CD14-positive monocyte (primary cell): ENCODE measurements at regions not wholly inside any gene's neighbourhood (a gene's known extent, or its start where the extent isn't known, plus 50 kb on each side); places are given as distances from the start of the nearest gene placed in this dataset.
A peak's percentile ranks its signal among the peaks of the same experiment; 100 is the strongest.

Source experiments
- DNase-seq, 3 donors: peaks; one replicate each; pipeline ENCODE4 v3.0.0-alpha.2; 2011 to 2022
- H2AFZ ChIP-seq: 2 replicates; pipeline ENCODE4 v1.6.0; 2012; ENCODE audit warnings: mild to moderate bottlenecking, low read depth, low read length, inconsistent platforms; ENCODE audit not compliant: insufficient read depth, poor library complexity, severe bottlenecking
- H3K27ac ChIP-seq, 2 donors: 1 replicate in 1 of 2; 2 replicates in 1 of 2; pipeline ENCODE4 v1.5.1; 2012 to 2013; ENCODE audit warnings: low read length in 2 of 2, control low read depth in 1 of 2, inconsistent platforms in 1 of 2, low read depth in 1 of 2, mild to moderate bottlenecking in 1 of 2
- H3K27me3 ChIP-seq, 2 donors: one replicate each; pipeline versions ENCODE4 v1.6.0 to v1.6.1; 2011 to 2013; ENCODE audit warnings: low read length in 2 of 2; ENCODE audit not compliant: control insufficient read depth in 2 of 2, insufficient read depth in 2 of 2
- H3K36me3 ChIP-seq, 2 donors: replicated peaks in 1 of 2; 1 replicate in 1 of 2; 2 replicates in 1 of 2; pipeline versions ENCODE4 v1.5.1 to v1.6.1; 2012 to 2013; ENCODE audit warnings: low read length in 2 of 2, control low read depth in 1 of 2, inconsistent platforms in 1 of 2, mild to moderate bottlenecking in 1 of 2; ENCODE audit not compliant: insufficient read depth in 2 of 2, control insufficient read depth in 1 of 2
- H3K4me1 ChIP-seq, 2 donors: 1 replicate in 1 of 2; 2 replicates in 1 of 2; pipeline versions ENCODE4 v1.5.1 to v1.6.1; 2012 to 2013; ENCODE audit warnings: low read length in 2 of 2, control low read depth in 1 of 2, inconsistent platforms in 1 of 2, mild to moderate bottlenecking in 1 of 2, moderate library complexity in 1 of 2; ENCODE audit not compliant: insufficient read depth in 2 of 2, control insufficient read depth in 1 of 2
- H3K4me2 ChIP-seq: replicated peaks from 2 replicates; pipeline ENCODE3; 2012; ENCODE audit warnings: low read length, moderate library complexity, mild to moderate bottlenecking; ENCODE audit not compliant: poor library complexity, severe bottlenecking; ENCODE audit errors: extremely low read depth
- H3K4me3 ChIP-seq, 3 experiments: fragments of 200-600 bp in 1 of 3; sonication (generic) in 1 of 3; replicated peaks in 1 of 3; 1 replicate in 2 of 3; 2 replicates in 1 of 3; pipeline ENCODE4 v1.5.1; 2011 to 2013; ENCODE audit warnings: low read length in 3 of 3, mild to moderate bottlenecking in 3 of 3, control low read depth in 2 of 3, low read depth in 2 of 3, inconsistent platforms in 1 of 3, moderate library complexity in 1 of 3
- H3K79me2 ChIP-seq: 2 replicates; pipeline ENCODE4 v1.6.0; 2012; ENCODE audit warnings: mild to moderate bottlenecking, control low read depth, inconsistent platforms, low read length, moderate library complexity; ENCODE audit not compliant: insufficient read depth
- H3K9ac ChIP-seq: 2 replicates; pipeline ENCODE4 v1.6.0; 2017; ENCODE audit warnings: low read length, mild to moderate bottlenecking; ENCODE audit not compliant: insufficient read depth, poor library complexity, severe bottlenecking
- H3K9me3 ChIP-seq, 2 donors: replicated peaks in 1 of 2; 1 replicate in 1 of 2; 2 replicates in 1 of 2; pipeline versions ENCODE4 v1.5.1 to v1.6.1; 2012 to 2013; ENCODE audit warnings: low read length in 2 of 2, control low read depth in 1 of 2; ENCODE audit not compliant: control insufficient read depth in 1 of 2, insufficient read depth in 1 of 2
- H4K20me1 ChIP-seq: 2 replicates; pipeline ENCODE4 v1.6.0; 2012; ENCODE audit warnings: mild to moderate bottlenecking, low read length, control low read depth, moderate library complexity; ENCODE audit not compliant: insufficient read depth
- H3K27ac Mint-ChIP-seq, 7 donors: one replicate each; pipeline ENCODE4 v1.8.0; 2020; ENCODE audit warnings: mild to moderate bottlenecking in 7 of 7, mixed read lengths in 7 of 7, moderate library complexity in 6 of 7, inconsistent platforms in 2 of 7
- H3K27me3 Mint-ChIP-seq, 3 donors: one replicate each; pipeline ENCODE4 v1.8.0; 2021 to 2022; ENCODE audit warnings: low read depth in 3 of 3, mild to moderate bottlenecking in 3 of 3, mixed read lengths in 3 of 3, moderate library complexity in 3 of 3, inconsistent platforms in 1 of 3
- H3K36me3 Mint-ChIP-seq, 2 donors: one replicate each; pipeline ENCODE4 v1.8.0; 2020; ENCODE audit warnings: mixed read lengths in 2 of 2, inconsistent platforms in 1 of 2, mild to moderate bottlenecking in 1 of 2
- H3K4me1 Mint-ChIP-seq: one replicate; pipeline ENCODE4 v1.8.0; 2020; ENCODE audit warnings: mild to moderate bottlenecking, mixed read lengths
- H3K4me3 Mint-ChIP-seq, 2 donors: one replicate each; pipeline ENCODE4 v1.8.0; 2020; ENCODE audit warnings: mild to moderate bottlenecking in 2 of 2, mixed read lengths in 2 of 2, moderate library complexity in 1 of 2
- H3K9me3 Mint-ChIP-seq, 7 donors: one replicate each; pipeline ENCODE4 v1.8.0; 2020 to 2022; ENCODE audit warnings: mixed read lengths in 7 of 7, mild to moderate bottlenecking in 6 of 7, moderate library complexity in 6 of 7, inconsistent platforms in 2 of 7
- WGBS: methylation state at CpG from one replicate; pipeline ENCODE4 v1.1.5; 2013; ENCODE audit warnings: missing lambda C conversion rate; ENCODE audit not compliant: insufficient coverage; 5-methylcytosine and 5-hydroxymethylcytosine counted together
- intact Hi-C, 2 donors: fragments of 100-400 bp; cut with micrococcal nuclease; formaldehyde crosslinking; loops; one replicate each; pipeline versions ENCODE4 v1.15.0 to v1.15.1; 2023
- TF ChIP-seq, protein P1 (sequence below): fragments of 200-600 bp; IDR thresholded peaks from one replicate; pipeline ENCODE4 v1.8.0; 2022; ENCODE audit warnings: antibody characterized with exemption, mild to moderate bottlenecking

DNA sequence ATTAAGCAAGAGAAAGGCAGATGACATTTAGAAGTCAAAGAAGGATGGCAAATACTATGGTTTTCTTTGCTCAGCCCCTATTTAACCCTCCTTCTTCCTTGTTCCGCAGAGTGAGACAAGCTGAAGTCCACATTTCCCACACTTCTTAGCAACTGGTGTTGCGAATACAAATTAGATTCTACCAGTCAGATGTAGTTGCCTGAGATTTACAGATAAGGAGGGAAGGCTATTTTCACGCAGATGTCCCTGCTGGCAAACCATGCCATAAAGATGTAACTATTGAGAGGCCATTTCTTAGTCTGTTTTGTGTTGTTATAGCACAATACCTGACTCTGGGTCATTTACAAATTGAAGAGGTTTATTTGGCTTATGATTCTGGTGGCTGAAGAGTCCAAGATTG is 84.3 kb downstream of the ZC3H11B start:
- peaks cover 0 to 5% (median 1%) of the 10 kb centered on the region in 7 donors for H3K9me3 Mint-ChIP-seq

DNA sequence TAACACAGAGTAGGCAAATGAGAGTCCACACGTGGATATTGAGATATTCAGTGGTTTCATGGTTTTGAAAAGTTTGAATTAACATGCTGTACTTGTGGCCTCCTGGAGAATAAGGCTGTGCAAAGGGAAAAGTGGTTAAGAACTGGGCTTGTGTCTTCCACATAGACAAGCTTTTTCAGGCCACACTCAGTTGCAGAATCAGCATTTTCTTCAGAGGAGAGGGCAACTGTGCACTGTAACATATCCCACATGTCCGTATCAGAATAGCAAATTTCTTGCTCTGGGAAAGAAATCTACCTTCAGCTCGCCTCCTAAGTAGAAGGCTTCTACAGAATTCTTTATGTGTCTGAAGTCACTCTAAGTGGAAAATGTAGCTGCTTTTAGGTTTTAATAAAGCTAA is 84.9 kb downstream of the ZC3H11B start:
- Histone ChIP-seq H3K36me3 (no peaks in the 10 kb centered on the region), H3K4me1 (peaks cover 5% of the 10 kb centered on the region in 2 donors), H3K79me2 (no peaks in the 10 kb centered on the region), H4K20me1 (no peaks in the 10 kb centered on the region), H3K4me2 (no peak overlapping the region), H3K27me3 (no peaks in the 10 kb centered on the region), H3K27ac (no peak overlapping the region), H3K9ac (no peak overlapping the region), H3K4me3 (no peak overlapping the region), H2AFZ (peak overlapping the region; percentile 6), H3K9me3 (no peaks in the 10 kb centered on the region)
- Mint-ChIP-seq H3K27me3 (peaks cover 2 to 6% (median 5%) of the 10 kb centered on the region in 3 donors), H3K36me3 (no peaks in the 10 kb centered on the region), H3K4me3 (no peak overlapping the region), H3K4me1 (peaks cover 8% of the 10 kb centered on the region), H3K27ac (no peak overlapping the region), H3K9me3 (peaks cover 0 to 4% (median 1%) of the 10 kb centered on the region in 7 donors)
- intact Hi-C loops = no loop called here
- WGBS = 83% methylated on average over 1 of the region's 3 CpGs
- TF ChIP-seq, protein P1, sequence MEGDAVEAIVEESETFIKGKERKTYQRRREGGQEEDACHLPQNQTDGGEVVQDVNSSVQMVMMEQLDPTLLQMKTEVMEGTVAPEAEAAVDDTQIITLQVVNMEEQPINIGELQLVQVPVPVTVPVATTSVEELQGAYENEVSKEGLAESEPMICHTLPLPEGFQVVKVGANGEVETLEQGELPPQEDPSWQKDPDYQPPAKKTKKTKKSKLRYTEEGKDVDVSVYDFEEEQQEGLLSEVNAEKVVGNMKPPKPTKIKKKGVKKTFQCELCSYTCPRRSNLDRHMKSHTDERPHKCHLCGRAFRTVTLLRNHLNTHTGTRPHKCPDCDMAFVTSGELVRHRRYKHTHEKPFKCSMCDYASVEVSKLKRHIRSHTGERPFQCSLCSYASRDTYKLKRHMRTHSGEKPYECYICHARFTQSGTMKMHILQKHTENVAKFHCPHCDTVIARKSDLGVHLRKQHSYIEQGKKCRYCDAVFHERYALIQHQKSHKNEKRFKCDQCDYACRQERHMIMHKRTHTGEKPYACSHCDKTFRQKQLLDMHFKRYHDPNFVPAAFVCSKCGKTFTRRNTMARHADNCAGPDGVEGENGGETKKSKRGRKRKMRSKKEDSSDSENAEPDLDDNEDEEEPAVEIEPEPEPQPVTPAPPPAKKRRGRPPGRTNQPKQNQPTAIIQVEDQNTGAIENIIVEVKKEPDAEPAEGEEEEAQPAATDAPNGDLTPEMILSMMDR = no peak
- no peak for DNase-seq

More for the DNA sequence above, 84.3 kb downstream of the ZC3H11B start:
- Mint-ChIP-seq H3K4me1 (peaks cover 8% of the 10 kb centered on the region), H3K27me3 (peaks cover 0 to 7% (median 5%) of the 10 kb centered on the region in 3 donors), H3K4me3 (no peak overlapping the region), H3K27ac (no peak overlapping the region), H3K36me3 (no peaks in the 10 kb centered on the region)
- no peak overlapping the region for H3K9ac ChIP-seq
- intact Hi-C loops = no loop called here
- no peak overlapping the region for H2AFZ ChIP-seq
- peaks cover 5% of the 10 kb centered on the region in 2 donors for H3K4me1 ChIP-seq
- no peak overlapping the region for H3K4me3 ChIP-seq
- no peak overlapping the region for H3K4me2 ChIP-seq
- H3K79me2 ChIP-seq = no peaks in the 10 kb centered on the region
- no peak for DNase-seq
- H4K20me1 ChIP-seq = no peaks in the 10 kb centered on the region
- H3K36me3 ChIP-seq = no peaks in the 10 kb centered on the region
- H3K9me3 ChIP-seq = no peaks in the 10 kb centered on the region
- no peaks in the 10 kb centered on the region for H3K27me3 ChIP-seq
- TF ChIP-seq, protein P1 = no peak
- WGBS = 100% methylated on average over 1 of the region's 3 CpGs
- H3K27ac ChIP-seq = no peak overlapping the region
